AG08396 (cell line): ENCODE measurements at regions not wholly inside any gene's neighbourhood (a gene's known extent, or its start where the extent isn't known, plus 50 kb on each side); places are given as distances from the start of the nearest gene placed in this dataset.
A peak's percentile ranks its signal among the peaks of the same experiment; 100 is the strongest.

ENCODE experiments used
- DNase-seq: peaks from one replicate; pipeline ENCODE4 v3.0.0; 2012; ENCODE audit warnings: low spot score, mixed read lengths

GRCh38 chr2:38509947-38510326, 92.8 kb downstream of the HNRNPLL start:
- no peak for DNase-seq

- no peak for DNase-seq
Observed at GRCh38 chr2:38509314-38509946, 93.3 kb downstream of the HNRNPLL start.

- peak; percentile 44 for DNase-seq
Observed at GRCh38 chr2:38508311-38509039, 94.3 kb downstream of the HNRNPLL start.

- DNase-seq, result no peak
Observed at GRCh38 chr2:38507712-38508111, 95.0 kb downstream of the HNRNPLL start.

GRCh38 chr2:38505779-38506178, 96.9 kb downstream of the HNRNPLL start:
- DNase-seq, result peak; percentile 75

GRCh38 chr2:38504169-38504568, 98.6 kb downstream of the HNRNPLL start:
- DNase-seq, result no peak

GRCh38 chr2:38502107-38502506, 100.6 kb downstream of the HNRNPLL start:
- DNase-seq, result no peak

- no peak for DNase-seq
Observed at GRCh38 chr2:38500283-38500634, 102.5 kb downstream of the HNRNPLL start.

GRCh38 chr2:38499548-38500282, 103.0 kb downstream of the HNRNPLL start:
- DNase-seq, result no peak

GRCh38 chr2:38498045-38498481, 104.7 kb downstream of the HNRNPLL start:
- no peak for DNase-seq

GRCh38 chr2:38497670-38498037, 105.1 kb downstream of the HNRNPLL start:
- DNase-seq, result no peak

- no peak for DNase-seq
Observed at GRCh38 chr2:38496927-38497669, 105.6 kb downstream of the HNRNPLL start.

GRCh38 chr2:38495880-38496279, 106.8 kb downstream of the HNRNPLL start:
- DNase-seq, result no peak

- DNase-seq, result no peak
Observed at GRCh38 chr2:38494394-38494793, 108.3 kb downstream of the HNRNPLL start.

- no peak for DNase-seq
Observed at GRCh38 chr2:38492042-38492615, 110.6 kb downstream of the HNRNPLL start.

GRCh38 chr2:38491436-38491835, 111.3 kb downstream of the HNRNPLL start:
- no peak for DNase-seq

- DNase-seq, result no peak
Observed at GRCh38 chr2:38489846-38490245, 112.8 kb upstream of the ATL2 start.

GRCh38 chr2:38487852-38488251, 110.8 kb upstream of the ATL2 start:
- no peak for DNase-seq

- no peak for DNase-seq
Observed at GRCh38 chr2:38486213-38487026, 109.3 kb upstream of the ATL2 start.

GRCh38 chr2:38485734-38486133, 108.7 kb upstream of the ATL2 start:
- DNase-seq, result no peak

- no peak for DNase-seq
Observed at GRCh38 chr2:38484957-38485356, 107.9 kb upstream of the ATL2 start.
